C4-2B (cell line): ENCODE measurements at regions not wholly inside any gene's neighbourhood (a gene's known extent, or its start where the extent isn't known, plus 50 kb on each side); places are given as distances from the start of the nearest gene placed in this dataset.

Experiments
- H3K27ac ChIP-seq: fragments of 450-650 bp; 2 replicates; pipeline ENCODE4 v1.5.1; 2017
- CTCF ChIP-seq: fragments of 450-650 bp; conservative IDR thresholded peaks from 2 replicates; pipeline ENCODE4 v1.5.1; 2017; ENCODE audit warnings: mild to moderate bottlenecking
- ZFX ChIP-seq: fragments of 450-650 bp; IDR thresholded peaks from 2 replicates; pipeline ENCODE4 v1.6.1; 2017

DNA sequence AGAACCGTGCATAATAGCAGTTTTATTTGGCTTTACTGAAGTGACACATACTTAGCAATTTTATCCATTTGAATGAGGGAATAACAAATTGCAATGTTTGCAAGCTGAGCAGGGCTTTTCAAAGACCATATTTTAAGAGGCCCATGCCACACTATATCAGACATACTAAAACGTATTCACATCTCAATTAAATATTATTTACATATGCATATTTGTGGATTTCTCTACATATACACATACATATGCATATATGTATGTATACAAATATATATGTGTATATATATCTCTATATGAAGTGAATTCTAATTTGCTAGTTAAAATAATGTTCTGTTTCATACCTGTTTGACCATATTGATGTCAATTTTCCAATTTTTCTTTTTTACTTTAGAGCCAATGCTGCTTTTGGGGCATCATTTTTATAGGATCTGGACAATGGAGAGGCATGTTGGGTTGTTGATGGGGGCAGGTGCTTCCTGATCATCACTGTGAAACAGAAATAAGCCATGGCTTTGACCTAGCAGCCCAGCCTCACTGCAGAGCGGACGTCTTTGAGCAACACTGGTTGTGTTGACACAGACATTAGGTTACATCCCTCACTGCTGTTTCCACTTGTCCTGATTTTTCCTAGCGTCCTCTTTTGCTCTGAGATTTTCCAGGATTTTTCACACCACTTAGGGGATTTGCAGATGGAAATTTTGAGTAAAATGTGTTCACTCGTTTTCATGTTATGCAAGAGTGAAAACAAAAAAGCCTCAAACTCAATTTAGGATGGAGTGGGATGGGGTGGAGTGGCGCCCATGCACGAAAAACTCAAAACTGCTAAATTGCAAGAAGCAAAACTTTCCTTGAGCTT, 56.9 kb downstream of the RDH14 start:
- no peak overlapping the region for H3K27ac ChIP-seq
- TF ChIP-seq ZFX (no peak), CTCF (no peak)

- TF ChIP-seq ZFX (no peak), CTCF (no peak)
- no peak overlapping the region for H3K27ac ChIP-seq
These were observed 58.3 kb downstream of the RDH14 start for GRCh38 chr2:18502142-18502541.

- TF ChIP-seq ZFX (no peak), CTCF (no peak)
- H3K27ac ChIP-seq = no peak overlapping the region
These were observed 58.7 kb downstream of the RDH14 start for GRCh38 chr2:18501729-18502128.

DNA sequence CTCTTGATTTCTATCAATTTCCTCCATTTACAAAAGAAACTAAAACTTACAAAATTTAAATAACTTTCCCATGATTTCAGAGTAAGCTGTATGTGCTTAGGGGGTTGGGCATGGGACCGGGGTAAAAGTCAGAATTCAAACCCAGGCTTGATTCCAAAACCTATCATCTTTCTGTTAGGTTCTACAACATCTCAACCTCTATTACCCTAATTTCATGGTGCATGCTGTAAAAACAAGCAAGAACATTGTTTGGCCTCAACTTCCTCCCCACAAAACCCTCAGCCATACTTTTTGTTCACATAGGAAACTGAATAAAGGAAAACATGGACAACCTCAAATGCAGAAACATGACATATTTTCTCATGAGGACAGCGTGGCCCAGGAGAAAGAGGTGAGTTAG, 59.3 kb downstream of the RDH14 start:
- TF ChIP-seq CTCF (no peak), ZFX (no peak)
- no peak overlapping the region for H3K27ac ChIP-seq

- TF ChIP-seq CTCF (no peak), ZFX (no peak)
- no peak overlapping the region for H3K27ac ChIP-seq
These were observed 60.1 kb downstream of the RDH14 start for GRCh38 chr2:18500333-18500732.

- TF ChIP-seq ZFX (no peak), CTCF (no peak)
- H3K27ac ChIP-seq = no peak overlapping the region
These were observed 61.9 kb downstream of the RDH14 start for GRCh38 chr2:18498531-18498930.

- H3K27ac ChIP-seq = no peak overlapping the region
- no peak for TF ChIP-seq ZFX
- no peak for TF ChIP-seq CTCF
These were observed 63.9 kb downstream of the RDH14 start for GRCh38 chr2:18496516-18496915.
